ENCODE measurements at regions not wholly inside any gene's neighbourhood (a gene's known extent, or its start where the extent isn't known, plus 50 kb on each side); places are given as distances from the start of the nearest gene placed in this dataset.

- Histone ChIP-seq H3K79me2 (ENCODE audit: control insufficient read depth, low read length) (no peaks in the 10 kb centered on the region), H3K27me3 (ENCODE audit: control insufficient read depth, low read length) (no peaks in the 10 kb centered on the region)
- no peak for TF ChIP-seq EZH2phosphoT487 (IDR thresholded peaks at IDR 0.05; ENCODE audit: borderline replicate concordance, low read length)
These were observed 437.1 kb downstream of the DCDC2C start for GRCh38 chr2:4140281-4140970.

DNA sequence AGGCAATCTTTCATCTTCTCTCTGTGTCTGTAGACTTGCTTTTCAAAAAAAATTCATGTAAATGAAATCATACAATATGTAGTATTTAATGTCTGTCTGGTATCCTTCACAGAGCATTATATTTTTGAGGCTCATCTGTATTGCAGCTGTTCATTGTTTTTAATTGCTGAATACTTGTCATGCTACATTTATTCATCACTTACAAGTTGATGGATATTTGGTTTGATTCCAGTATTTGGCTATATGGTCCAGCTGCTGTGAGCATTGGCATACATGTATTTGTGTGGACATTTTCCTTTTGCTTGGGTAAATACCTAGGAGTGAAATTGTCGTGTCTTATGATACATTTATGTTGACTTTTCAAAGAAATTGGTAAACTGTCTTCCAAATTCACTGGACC is 441.4 kb downstream of the DCDC2C start:
- Histone ChIP-seq H3K4me3 (ENCODE audit: low read length) (no peak overlapping the region), H3K27ac (ENCODE audit: low read depth, low read length) (no peak overlapping the region), H3K36me3 (ENCODE audit: control insufficient read depth, low read length) (no peaks in the 10 kb centered on the region), H3K27me3 (ENCODE audit: control insufficient read depth, low read length) (no peaks in the 10 kb centered on the region), H3F3A (ENCODE audit: control insufficient read depth, insufficient read depth) (no peaks in the 10 kb centered on the region), H4K20me1 (ENCODE audit: control insufficient read depth, insufficient read depth, low read depth, low read length) (no peaks in the 10 kb centered on the region), H3K9me2 (replicated peaks; ENCODE audit: control insufficient read depth, low read length) (no peaks in the 10 kb centered on the region), H3K9me3 (ENCODE audit: control insufficient read depth, insufficient read depth, low read length) (no peaks in the 10 kb centered on the region), H3K79me2 (ENCODE audit: control insufficient read depth, low read length) (no peaks in the 10 kb centered on the region), H3K4me1 (ENCODE audit: control insufficient read depth, low read length) (no peaks in the 10 kb centered on the region), H3K4me2 (ENCODE audit: low read length) (no peak overlapping the region)
- TF ChIP-seq EZH2phosphoT487 (IDR thresholded peaks at IDR 0.05; ENCODE audit: borderline replicate concordance, low read length) = no peak
- TF ChIP-seq, protein P1, sequence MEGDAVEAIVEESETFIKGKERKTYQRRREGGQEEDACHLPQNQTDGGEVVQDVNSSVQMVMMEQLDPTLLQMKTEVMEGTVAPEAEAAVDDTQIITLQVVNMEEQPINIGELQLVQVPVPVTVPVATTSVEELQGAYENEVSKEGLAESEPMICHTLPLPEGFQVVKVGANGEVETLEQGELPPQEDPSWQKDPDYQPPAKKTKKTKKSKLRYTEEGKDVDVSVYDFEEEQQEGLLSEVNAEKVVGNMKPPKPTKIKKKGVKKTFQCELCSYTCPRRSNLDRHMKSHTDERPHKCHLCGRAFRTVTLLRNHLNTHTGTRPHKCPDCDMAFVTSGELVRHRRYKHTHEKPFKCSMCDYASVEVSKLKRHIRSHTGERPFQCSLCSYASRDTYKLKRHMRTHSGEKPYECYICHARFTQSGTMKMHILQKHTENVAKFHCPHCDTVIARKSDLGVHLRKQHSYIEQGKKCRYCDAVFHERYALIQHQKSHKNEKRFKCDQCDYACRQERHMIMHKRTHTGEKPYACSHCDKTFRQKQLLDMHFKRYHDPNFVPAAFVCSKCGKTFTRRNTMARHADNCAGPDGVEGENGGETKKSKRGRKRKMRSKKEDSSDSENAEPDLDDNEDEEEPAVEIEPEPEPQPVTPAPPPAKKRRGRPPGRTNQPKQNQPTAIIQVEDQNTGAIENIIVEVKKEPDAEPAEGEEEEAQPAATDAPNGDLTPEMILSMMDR (IDR thresholded peaks at IDR 0.05; ENCODE audit: low read depth, low read length, poor library complexity, severe bottlenecking) = no peak

More at GRCh38 chr2:4140281-4140970, 437.1 kb downstream of the DCDC2C start:
- no peaks in the 10 kb centered on the region for H3F3A ChIP-seq (ENCODE audit: control insufficient read depth, insufficient read depth)
- no peak overlapping the region for H3K4me2 ChIP-seq (ENCODE audit: low read length)
- no peaks in the 10 kb centered on the region for H3K9me2 ChIP-seq (replicated peaks; ENCODE audit: control insufficient read depth, low read length)
- H3K4me3 ChIP-seq (ENCODE audit: low read length) = no peak overlapping the region
- H4K20me1 ChIP-seq (ENCODE audit: control insufficient read depth, insufficient read depth, low read depth, low read length) = no peaks in the 10 kb centered on the region
- H3K4me1 ChIP-seq (ENCODE audit: control insufficient read depth, low read length) = no peaks in the 10 kb centered on the region
- no peak overlapping the region for H3K27ac ChIP-seq (ENCODE audit: low read depth, low read length)
- no peaks in the 10 kb centered on the region for H3K9me3 ChIP-seq (ENCODE audit: control insufficient read depth, insufficient read depth, low read length)
- H3K36me3 ChIP-seq (ENCODE audit: control insufficient read depth, low read length) = no peaks in the 10 kb centered on the region

DNA sequence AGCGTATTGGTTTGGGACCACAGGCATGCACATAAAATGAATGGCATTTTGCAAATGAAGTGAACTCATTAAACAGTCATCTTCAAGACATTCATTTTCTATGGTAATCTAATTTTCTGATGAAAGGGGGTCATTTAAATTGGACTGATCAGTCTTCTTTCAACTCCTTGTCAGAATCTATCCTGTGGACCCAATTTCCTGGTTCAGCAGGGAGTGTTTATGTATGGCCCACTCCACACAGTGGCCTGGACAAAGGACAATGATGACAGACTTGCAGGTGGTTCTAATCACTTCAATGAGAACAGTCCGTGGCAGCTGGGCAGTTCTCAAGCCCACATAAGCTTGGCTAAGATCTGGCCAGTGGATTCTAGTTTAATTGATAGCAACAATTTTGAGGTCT is 448.1 kb downstream of the DCDC2C start:
- Histone ChIP-seq H3F3A (ENCODE audit: control insufficient read depth, insufficient read depth) (no peaks in the 10 kb centered on the region), H3K27ac (ENCODE audit: low read depth, low read length) (no peak overlapping the region), H3K27me3 (ENCODE audit: control insufficient read depth, low read length) (no peaks in the 10 kb centered on the region), H3K4me2 (ENCODE audit: low read length) (no peak overlapping the region), H3K36me3 (ENCODE audit: control insufficient read depth, low read length) (no peaks in the 10 kb centered on the region), H3K9me2 (replicated peaks; ENCODE audit: control insufficient read depth, low read length) (no peaks in the 10 kb centered on the region), H3K79me2 (ENCODE audit: control insufficient read depth, low read length) (no peaks in the 10 kb centered on the region), H3K4me1 (ENCODE audit: control insufficient read depth, low read length) (no peaks in the 10 kb centered on the region), H3K4me3 (ENCODE audit: low read length) (no peak overlapping the region), H3K9me3 (ENCODE audit: control insufficient read depth, insufficient read depth, low read length) (no peaks in the 10 kb centered on the region), H4K20me1 (ENCODE audit: control insufficient read depth, insufficient read depth, low read depth, low read length) (no peaks in the 10 kb centered on the region)
- TF ChIP-seq EZH2phosphoT487 (IDR thresholded peaks at IDR 0.05; ENCODE audit: borderline replicate concordance, low read length) = no peak
- TF ChIP-seq, protein P1 (IDR thresholded peaks at IDR 0.05; ENCODE audit: low read depth, low read length, poor library complexity, severe bottlenecking) = no peak

GRCh38 chr2:4152051-4152450 is 448.7 kb downstream of the DCDC2C start:
- Histone ChIP-seq H3K36me3 (ENCODE audit: control insufficient read depth, low read length) (no peaks in the 10 kb centered on the region), H3K27ac (ENCODE audit: low read depth, low read length) (no peak overlapping the region), H3K4me2 (ENCODE audit: low read length) (no peak overlapping the region), H3K27me3 (ENCODE audit: control insufficient read depth, low read length) (no peaks in the 10 kb centered on the region), H3K4me1 (ENCODE audit: control insufficient read depth, low read length) (no peaks in the 10 kb centered on the region), H3F3A (ENCODE audit: control insufficient read depth, insufficient read depth) (no peaks in the 10 kb centered on the region), H4K20me1 (ENCODE audit: control insufficient read depth, insufficient read depth, low read depth, low read length) (no peaks in the 10 kb centered on the region), H3K4me3 (ENCODE audit: low read length) (no peak overlapping the region), H3K9me2 (replicated peaks; ENCODE audit: control insufficient read depth, low read length) (no peaks in the 10 kb centered on the region), H3K79me2 (ENCODE audit: control insufficient read depth, low read length) (no peaks in the 10 kb centered on the region), H3K9me3 (ENCODE audit: control insufficient read depth, insufficient read depth, low read length) (no peaks in the 10 kb centered on the region)
- TF ChIP-seq, protein P1 (IDR thresholded peaks at IDR 0.05; ENCODE audit: low read depth, low read length, poor library complexity, severe bottlenecking) = no peak
- no peak for TF ChIP-seq EZH2phosphoT487 (IDR thresholded peaks at IDR 0.05; ENCODE audit: borderline replicate concordance, low read length)
